ENCODE measurements at regions not wholly inside any gene's neighbourhood (a gene's known extent, or its start where the extent isn't known, plus 50 kb on each side); places are given as distances from the start of the nearest gene placed in this dataset.
A peak's percentile ranks its signal among the peaks of the same experiment; 100 is the strongest.

GRCh38 chr13:84940798-84941197, 858.4 kb downstream of the SLITRK6 start:
- DNase-seq, result no peak

GRCh38 chr13:84940167-84940566, 859.1 kb downstream of the SLITRK6 start:
- no peak for DNase-seq

DNA sequence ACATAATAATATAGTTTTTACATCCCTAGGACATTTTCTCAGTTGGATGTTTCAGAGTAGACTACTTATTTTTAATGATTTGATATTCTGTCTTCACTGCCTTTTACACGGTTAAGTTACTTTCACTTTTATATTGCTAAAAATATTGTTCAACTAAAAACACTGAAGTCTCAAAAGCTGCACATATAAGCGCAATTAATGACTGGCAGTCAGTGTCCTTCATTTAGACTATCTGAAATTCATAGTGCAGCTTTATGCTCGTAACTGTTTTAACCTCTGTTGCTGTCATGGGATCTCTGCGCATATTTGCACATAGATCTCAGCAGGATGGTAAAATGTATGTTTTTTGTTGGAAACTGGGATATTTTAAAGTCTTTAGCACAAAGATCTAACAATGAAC, 864.3 kb downstream of the SLITRK6 start:
- DNase-seq, result no peak

DNA sequence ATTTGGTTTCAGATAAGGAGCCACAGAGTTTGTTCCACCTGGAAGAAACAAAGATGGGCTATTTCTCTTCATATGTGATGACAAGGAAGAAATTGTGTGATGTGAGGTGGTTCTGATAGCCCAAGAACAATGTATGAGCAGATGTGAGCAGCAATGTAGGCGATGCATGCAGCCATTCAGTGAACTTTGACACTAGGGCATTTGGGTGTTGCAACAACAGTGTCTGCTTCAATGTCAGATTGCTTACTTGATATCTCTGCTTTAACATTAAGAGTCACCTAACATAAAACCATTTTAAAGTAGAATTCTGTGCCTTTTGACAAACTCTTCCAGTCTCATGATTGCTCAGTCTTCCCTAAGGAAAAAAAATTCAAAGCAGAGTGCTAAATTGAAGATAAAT, 865.4 kb downstream of the SLITRK6 start:
- no peak for DNase-seq

DNA sequence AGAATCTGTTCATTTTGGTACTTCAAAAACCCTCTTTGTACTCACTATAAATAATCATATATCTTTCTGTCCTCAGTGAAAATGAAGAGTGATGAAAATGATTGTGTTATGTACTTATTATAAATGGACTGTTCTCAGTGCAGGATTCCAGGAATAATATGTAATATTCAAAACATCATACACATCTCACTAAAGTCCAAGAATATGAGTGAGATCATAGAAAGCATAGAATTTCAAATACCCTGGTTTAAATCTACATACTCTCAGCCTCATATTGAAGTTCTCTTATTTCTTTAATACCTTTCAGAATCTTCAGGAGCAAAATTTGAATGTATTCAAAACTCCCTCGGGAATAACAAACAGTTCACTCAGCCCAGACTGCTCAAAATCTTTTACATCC, 868.0 kb downstream of the SLITRK6 start:
- no peak for DNase-seq

DNA sequence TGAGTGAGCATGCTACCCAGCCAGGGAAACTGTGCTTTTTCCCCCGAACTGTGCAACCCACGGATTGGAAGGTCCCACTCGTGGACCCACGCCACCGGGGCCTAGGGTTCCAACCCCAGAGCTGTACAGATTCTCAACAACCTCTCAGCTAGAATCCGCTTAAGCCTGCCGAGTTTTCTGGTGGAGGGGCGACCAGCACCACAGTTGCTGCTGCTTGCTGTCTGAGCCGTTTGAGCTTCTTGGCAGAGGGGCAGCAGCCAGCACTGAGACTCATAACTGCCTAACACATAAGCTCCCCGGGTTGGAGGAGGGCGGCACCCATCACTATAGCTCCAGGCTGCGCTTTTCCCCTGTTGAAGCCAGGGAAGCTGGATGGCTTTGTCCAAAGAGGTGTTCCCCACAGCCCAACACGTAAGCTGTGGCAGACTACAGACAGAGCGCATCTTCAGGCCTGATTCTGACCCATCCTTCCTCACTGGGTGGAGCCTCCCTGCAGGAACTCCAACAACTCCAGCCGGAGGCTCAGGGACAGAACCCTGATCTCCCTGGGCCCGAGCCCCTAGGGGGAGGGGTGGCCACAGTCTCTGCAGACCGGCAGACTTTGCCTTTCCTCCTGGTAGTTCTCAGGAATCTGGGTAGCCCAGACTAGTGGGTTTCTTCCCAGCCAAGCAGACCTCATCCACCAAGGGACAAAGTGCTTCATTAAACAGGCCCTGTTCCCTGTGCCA, 871.6 kb downstream of the SLITRK6 start:
- DNase-seq, result no peak

- DNase-seq, result no peak
These were observed 873.8 kb downstream of the SLITRK6 start for GRCh38 chr13:84925443-84925842.

DNA sequence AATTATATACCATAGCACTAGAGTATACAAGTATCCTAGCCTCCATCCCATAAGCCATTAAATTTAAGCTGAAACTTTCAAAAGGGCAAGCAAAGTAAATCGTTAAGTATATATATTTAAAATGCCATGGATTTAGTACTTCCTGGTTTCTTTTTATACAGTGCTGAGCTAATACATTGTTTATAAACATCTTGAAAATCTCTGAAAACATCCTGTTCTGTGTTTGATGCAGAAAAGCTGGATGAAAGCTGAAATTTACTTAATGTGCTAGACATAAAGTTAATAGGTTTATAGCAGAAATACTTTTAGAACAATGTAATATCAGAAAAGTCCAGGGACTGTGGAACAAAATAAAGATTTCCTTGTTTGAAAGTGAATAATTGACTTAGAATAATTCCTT, 875.4 kb downstream of the SLITRK6 start:
- DNase-seq, result no peak

DNA sequence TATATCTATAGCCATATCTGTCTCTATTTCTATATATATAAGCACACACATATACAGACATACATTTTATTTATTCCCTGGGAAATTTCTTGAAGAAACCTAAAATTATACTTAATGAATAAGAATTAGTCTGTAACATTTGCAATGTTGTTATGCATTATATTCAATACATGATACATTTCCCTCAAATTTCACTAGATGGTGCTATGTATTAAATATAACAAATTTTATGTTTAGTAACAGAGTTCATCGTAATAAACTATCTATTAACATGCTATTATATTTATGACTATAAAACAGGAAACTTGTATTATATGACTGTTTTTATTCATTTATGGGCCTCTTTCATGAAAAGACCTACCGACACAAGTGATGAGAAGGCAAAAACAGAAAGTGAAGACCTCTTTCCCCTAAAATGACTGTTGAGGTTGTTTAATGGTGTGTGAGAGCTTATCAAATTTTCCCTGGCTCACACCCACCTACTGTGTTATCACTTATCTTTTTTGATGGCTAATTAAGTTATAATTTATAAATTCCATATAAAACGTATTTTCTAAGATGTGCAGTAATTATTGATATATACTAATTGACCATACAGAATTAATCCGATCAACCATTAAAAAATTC, 881.9 kb downstream of the SLITRK6 start:
- DNase-seq, result peak in 1 of 14 donors; percentile 16

DNA sequence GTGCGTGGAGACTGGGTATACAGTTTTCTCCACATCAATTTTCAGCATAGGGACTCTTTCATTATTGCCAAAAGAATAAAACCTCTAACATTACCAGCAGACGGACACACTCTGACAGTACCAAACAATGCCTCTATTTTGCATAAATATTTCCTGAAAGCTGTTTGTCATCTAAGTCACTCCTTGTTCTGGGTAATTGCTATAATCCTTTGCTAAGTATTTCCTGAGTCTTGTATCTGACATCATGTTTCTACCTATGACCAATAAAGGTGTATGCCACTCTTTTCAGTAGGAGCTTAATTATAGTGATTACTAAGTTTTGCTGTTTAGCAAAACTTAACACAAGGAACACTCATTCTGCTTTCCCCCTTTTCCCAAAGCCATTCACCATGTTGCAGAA, 886.5 kb downstream of the SLITRK6 start:
- no peak for DNase-seq

- no peak for DNase-seq
These were observed 888.8 kb downstream of the SLITRK6 start for GRCh38 chr13:84910423-84910822.

GRCh38 chr13:84903391-84903790, 895.8 kb downstream of the SLITRK6 start:
- DNase-seq, result no peak

DNA sequence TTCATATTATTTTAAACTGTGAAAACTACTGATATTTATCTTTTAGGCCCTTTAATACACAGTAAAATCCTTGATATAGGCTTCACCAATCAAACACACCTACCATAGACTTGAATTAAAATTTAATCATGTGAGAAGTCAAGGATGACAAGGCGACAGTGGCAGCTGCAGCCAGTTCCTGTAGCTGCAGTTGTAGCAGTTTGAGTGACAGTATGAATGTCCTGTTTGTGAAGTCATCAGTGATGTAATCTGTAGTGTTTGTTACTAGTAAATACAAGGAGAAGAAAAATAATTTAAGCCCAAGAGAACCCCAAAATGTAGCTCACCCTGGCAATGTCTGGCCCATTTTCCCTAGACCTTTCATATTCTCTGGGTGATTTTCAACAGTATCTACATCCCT, 897.0 kb downstream of the SLITRK6 start:
- DNase-seq, result no peak

GRCh38 chr13:84896128-84896527, 903.1 kb downstream of the SLITRK6 start:
- peak in 6 of 14 donors; percentile 0 to 41 (median 3) for DNase-seq

- no peak for DNase-seq
These were observed 904.5 kb downstream of the SLITRK6 start for GRCh38 chr13:84894749-84895148.

DNA sequence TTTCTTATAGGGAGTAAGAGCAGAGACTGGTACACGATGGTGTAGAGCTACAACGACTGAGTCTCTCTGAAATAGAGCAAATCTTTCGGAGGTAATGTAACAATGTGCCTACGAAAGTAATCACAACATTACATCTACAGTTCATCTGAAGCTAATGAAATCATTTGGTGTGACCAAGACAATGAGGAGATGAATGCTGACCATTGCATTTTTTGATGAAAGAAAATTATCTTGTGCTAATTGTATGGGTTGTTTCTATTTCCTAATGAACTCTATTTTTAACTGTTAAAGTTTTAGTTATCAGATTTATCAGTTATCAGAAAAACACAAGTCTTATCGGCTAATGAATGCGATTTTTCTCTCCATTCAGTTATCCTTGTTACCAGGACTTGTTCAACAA, 913.4 kb downstream of the SLITRK6 start:
- DNase-seq, result no peak

GRCh38 chr13:84873951-84874350, 925.3 kb downstream of the SLITRK6 start:
- no peak for DNase-seq

- DNase-seq, result no peak
These were observed 929.0 kb downstream of the SLITRK6 start for GRCh38 chr13:84870190-84870589.

- DNase-seq, result no peak
These were observed 932.0 kb downstream of the SLITRK6 start for GRCh38 chr13:84867246-84867645.

DNA sequence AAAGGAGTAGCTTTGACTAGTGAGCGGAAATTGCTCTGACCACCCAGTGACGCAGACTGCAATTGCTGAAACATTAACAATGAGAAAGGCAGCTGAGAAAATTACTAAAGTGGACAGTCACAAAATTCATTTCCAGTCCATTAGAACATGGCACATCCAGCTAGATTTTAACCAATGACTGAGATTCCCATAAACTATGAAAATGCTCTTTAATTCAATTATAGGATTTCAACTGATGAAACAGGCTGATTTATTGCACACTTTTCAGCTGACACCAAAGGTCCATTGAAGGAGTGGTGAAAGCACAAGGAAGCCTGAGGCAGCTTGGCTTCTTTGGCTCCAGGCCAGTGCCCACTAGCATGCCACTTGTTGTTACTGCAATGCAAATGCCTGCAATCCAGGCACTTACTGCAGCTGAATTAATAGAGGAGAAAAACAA, 933.4 kb downstream of the SLITRK6 start:
- peak in 8 of 14 donors; percentile 3 to 50 (median 14) for DNase-seq

GRCh38 chr13:84864341-84864740, 934.9 kb downstream of the SLITRK6 start:
- DNase-seq, result no peak

- no peak for DNase-seq
These were observed 952.1 kb downstream of the SLITRK6 start for GRCh38 chr13:84847107-84847506.

- no peak for DNase-seq
These were observed 953.2 kb downstream of the SLITRK6 start for GRCh38 chr13:84845907-84846619.

GRCh38 chr13:84844473-84844872, 954.7 kb downstream of the SLITRK6 start:
- no peak for DNase-seq
